MCF 10A (cell line): ENCODE measurements at regions not wholly inside any gene's neighbourhood (a gene's known extent, or its start where the extent isn't known, plus 50 kb on each side); places are given as distances from the start of the nearest gene placed in this dataset.

Experiments
- BruUV-seq: library from RNA; stranded (reverse); fragments of 400-500 nt; replicated peaks from 2 replicates; lab custom pipeline; 2021; lab: Mats Ljungman, UMichigan
- CTCF ChIA-PET: fragments of 300-600 bp; sonication (Branson Sonifier 250); formaldehyde crosslinking; extraction: SDS; loops from one replicate; lab custom pipeline; 2021; ENCODE audit warnings: antibody characterized with exemption, inconsistent platforms; lab: Yijun Ruan, JAX
- POLR2A ChIA-PET: fragments of 300-600, 350-650 bp; sonication (Branson Sonifier 250); formaldehyde crosslinking; extraction: SDS; loops from one replicate; lab custom pipeline; 2020; ENCODE audit warnings: antibody characterized with exemption, inconsistent platforms; lab: Yijun Ruan, JAX
- DNase-seq: peaks from one replicate; pipeline ENCODE4 v3.0.0-alpha.2; 2018; ENCODE audit not compliant: unreplicated experiment
- H3K27ac Mint-ChIP-seq: one replicate; pipeline ENCODE4 v1.8.0; 2022; ENCODE audit warnings: mild to moderate bottlenecking, low read depth, mixed read lengths; ENCODE audit not compliant: unreplicated experiment
- H3K27me3 Mint-ChIP-seq: one replicate; pipeline ENCODE4 v1.8.0; 2022; ENCODE audit warnings: mixed read lengths; ENCODE audit not compliant: insufficient read depth, unreplicated experiment
- H3K36me3 Mint-ChIP-seq: one replicate; pipeline ENCODE4 v1.8.0; 2022; ENCODE audit warnings: mild to moderate bottlenecking, moderate library complexity, mixed read lengths; ENCODE audit not compliant: insufficient read depth, unreplicated experiment
- H3K4me1 Mint-ChIP-seq: one replicate; pipeline ENCODE4 v1.8.0; 2022; ENCODE audit warnings: mixed read lengths; ENCODE audit not compliant: insufficient read depth, unreplicated experiment
- H3K4me3 Mint-ChIP-seq: one replicate; pipeline ENCODE4 v1.8.0; 2022; ENCODE audit warnings: mild to moderate bottlenecking, moderate library complexity, mixed read lengths; ENCODE audit not compliant: unreplicated experiment
- H3K9me3 Mint-ChIP-seq: one replicate; pipeline ENCODE4 v1.8.0; 2022; ENCODE audit warnings: mixed read lengths; ENCODE audit not compliant: unreplicated experiment
- CTCF ChIP-seq: fragments of 200-600 bp; IDR thresholded peaks from one replicate; pipeline ENCODE4 v1.8.0; 2022; ENCODE audit warnings: antibody characterized with exemption, mild to moderate bottlenecking; ENCODE audit not compliant: unreplicated experiment
- intact Hi-C: fragments of 100-400 bp; cut with micrococcal nuclease; formaldehyde crosslinking; loops from 2 replicates; pipeline ENCODE4 v1.14.1; 2022

- H3K27me3 Mint-ChIP-seq = no peaks in the 10 kb centered on the region
- no peaks in the 10 kb centered on the region for H3K36me3 Mint-ChIP-seq
- BruUV-seq = no TSS peak
- TF ChIP-seq CTCF = no peak
- POLR2A ChIA-PET = no interaction called here
- H3K4me1 Mint-ChIP-seq = no peaks in the 10 kb centered on the region
- H3K27ac Mint-ChIP-seq = no peak overlapping the region
- H3K4me3 Mint-ChIP-seq = no peak overlapping the region
- CTCF ChIA-PET = no interaction called here
- no peak for DNase-seq
- no peaks in the 10 kb centered on the region for H3K9me3 Mint-ChIP-seq
- intact Hi-C loops = no loop called here
Measured at GRCh38 chr5:54754878-54755277, 230.5 kb downstream of the ESM1 start.

- BruUV-seq = no TSS peak
- no peak for DNase-seq
- Mint-ChIP-seq H3K4me3 (no peak overlapping the region), H3K9me3 (no peaks in the 10 kb centered on the region), H3K27me3 (no peaks in the 10 kb centered on the region), H3K27ac (no peak overlapping the region), H3K4me1 (no peaks in the 10 kb centered on the region), H3K36me3 (no peaks in the 10 kb centered on the region)
- POLR2A ChIA-PET = no interaction called here
- CTCF ChIA-PET = interaction anchor here (1.0 kb wide), 1 partner anchor 10 kb away, joined by 3 read pairs; no protein-coding TSS in a partner anchor
- intact Hi-C loops = no loop called here
- TF ChIP-seq CTCF = no peak
Measured at GRCh38 chr5:54754420-54754819, 231.0 kb downstream of the ESM1 start.

GRCh38 chr5:54753753-54754152, 231.6 kb downstream of the ESM1 start:
- no peaks in the 10 kb centered on the region for H3K36me3 Mint-ChIP-seq
- ChIA-PET CTCF (interaction anchor here (0.6 to 2.5 kb wide), 3 partner anchors 9 to 112 kb away, joined by 3 to 9 read pairs (median 3); no protein-coding TSS in a partner anchor), POLR2A (interaction anchor here (0.6 kb wide), 1 partner anchor 145 kb away, joined by 3 read pairs; no protein-coding TSS in a partner anchor)
- no peaks in the 10 kb centered on the region for H3K9me3 Mint-ChIP-seq
- no peaks in the 10 kb centered on the region for H3K27me3 Mint-ChIP-seq
- no TSS peak for BruUV-seq
- H3K27ac Mint-ChIP-seq = no peak overlapping the region
- H3K4me3 Mint-ChIP-seq = no peak overlapping the region
- intact Hi-C loops = no loop called here
- H3K4me1 Mint-ChIP-seq = no peaks in the 10 kb centered on the region
- no peak for DNase-seq
- TF ChIP-seq CTCF = no peak

GRCh38 chr5:54753034-54753433, 232.4 kb downstream of the ESM1 start:
- Mint-ChIP-seq H3K27ac (no peak overlapping the region), H3K4me1 (no peaks in the 10 kb centered on the region), H3K27me3 (no peaks in the 10 kb centered on the region), H3K4me3 (no peak overlapping the region), H3K36me3 (no peaks in the 10 kb centered on the region), H3K9me3 (no peaks in the 10 kb centered on the region)
- TF ChIP-seq CTCF = no peak
- ChIA-PET CTCF (interaction anchor here (0.6 to 2.5 kb wide), 2 partner anchors 11 to 112 kb away, joined by 3 to 9 read pairs; no protein-coding TSS in a partner anchor), POLR2A (interaction anchor here (0.6 to 1.8 kb wide), 2 partner anchors 10 to 146 kb away, joined by 3 read pairs; no protein-coding TSS in a partner anchor)
- intact Hi-C loops = no loop called here
- BruUV-seq = no TSS peak
- DNase-seq = no peak
